ENCODE measurements at regions not wholly inside any gene's neighbourhood (a gene's known extent, or its start where the extent isn't known, plus 50 kb on each side); places are given as distances from the start of the nearest gene placed in this dataset.

GRCh38 chr11:100636536-100636935 is 50.6 kb upstream of the ARHGAP42 start:
- no peak for TF ChIP-seq CTCF (IDR thresholded peaks at IDR 0.05)

Measured in LNCAP (cell line).